SK-N-SH (cell line): ENCODE measurements at regions not wholly inside any gene's neighbourhood (a gene's known extent, or its start where the extent isn't known, plus 50 kb on each side); places are given as distances from the start of the nearest gene placed in this dataset.

Source experiments
- CTCF ChIA-PET: fragments of 300-600, 350-600 bp; formaldehyde crosslinking; extraction: SDS; loops from one replicate; lab custom pipeline; 2021; lab: Yijun Ruan, JAX
- POLR2A ChIA-PET: fragments of 350-600 bp; sonication (Branson Sonifier 250); formaldehyde crosslinking; extraction: SDS; loops from one replicate; lab custom pipeline; 2020; ENCODE audit warnings: antibody characterized with exemption, inconsistent platforms; lab: Yijun Ruan, JAX
- DNase-seq: peaks from one replicate; pipeline ENCODE4 v3.0.0; 2012
- H2AFZ ChIP-seq: fragments of 200-600 bp; sonication (generic); 2 replicates; pipeline ENCODE4 v1.8.1; 2016; ENCODE audit warnings: antibody characterized with exemption, mild to moderate bottlenecking, low read depth
- H3F3A ChIP-seq: fragments of 200-600 bp; sonication (generic); replicated peaks from 2 replicates; pipeline ENCODE3; 2016; ENCODE audit warnings: antibody characterized with exemption, mild to moderate bottlenecking; ENCODE audit not compliant: insufficient read depth
- H3K27ac ChIP-seq, 2 experiments: fragments of 200-500 bp in 1 of 2; fragments of 200-600 bp in 1 of 2; sonication (Bioruptor generic) in 1 of 2; sonication (generic), shearing (Covaris generic) in 1 of 2; 2 replicates each; pipeline versions ENCODE4 v1.5.1 to v1.6.1; 2014 to 2016; ENCODE audit warnings: low read depth in 2 of 2, inconsistent platforms in 1 of 2, low read length in 1 of 2, mild to moderate bottlenecking in 1 of 2, mixed read lengths in 1 of 2
- H3K27me3 ChIP-seq: fragments of 200-600 bp; sonication (generic), shearing (Covaris generic); 2 replicates; pipeline ENCODE4 v1.6.1; 2016; ENCODE audit warnings: mixed run types; ENCODE audit not compliant: insufficient read depth
- H3K36me3 ChIP-seq, 2 experiments: fragments of 200-500 bp in 1 of 2; fragments of 200-600 bp in 1 of 2; sonication (Bioruptor generic) in 1 of 2; sonication (generic) in 1 of 2; replicated peaks in 1 of 2; 2 replicates each; pipeline versions ENCODE3 to v1.5.1; 2014 to 2016; ENCODE audit warnings: low read length in 1 of 2, mild to moderate bottlenecking in 1 of 2; ENCODE audit not compliant: insufficient read depth in 2 of 2, control insufficient read depth in 1 of 2
- H3K4me1 ChIP-seq, 2 experiments: fragments of 200-500 bp in 1 of 2; fragments of 200-600 bp in 1 of 2; sonication (Bioruptor generic) in 1 of 2; sonication (generic), shearing (Covaris generic) in 1 of 2; 2 replicates each; pipeline versions ENCODE4 v1.5.1 to v1.6.1; 2014 to 2016; ENCODE audit warnings: low read depth in 1 of 2, low read length in 1 of 2, mixed run types in 1 of 2; ENCODE audit not compliant: insufficient read depth in 2 of 2, control insufficient read depth in 1 of 2
- H3K4me2 ChIP-seq: fragments of 200-600 bp; sonication (generic), shearing (Covaris generic); 2 replicates; pipeline ENCODE4 v1.6.1; 2017; ENCODE audit warnings: mixed run types
- H3K4me3 ChIP-seq, 2 experiments: fragments of 200-500 bp in 1 of 2; fragments of 200-600 bp in 1 of 2; sonication (Bioruptor generic) in 1 of 2; sonication (generic), shearing (Covaris generic) in 1 of 2; 2 replicates each; pipeline versions ENCODE4 v1.5.1 to v1.8.1; 2014 to 2016; ENCODE audit warnings: low read depth in 2 of 2, inconsistent platforms in 1 of 2, low read length in 1 of 2, mild to moderate bottlenecking in 1 of 2, mixed read lengths in 1 of 2, moderate library complexity in 1 of 2
- H3K79me2 ChIP-seq: fragments of 200-600 bp; sonication (generic); 2 replicates; pipeline ENCODE4 v1.8.1; 2017; ENCODE audit warnings: mild to moderate bottlenecking; ENCODE audit not compliant: insufficient read depth
- H3K9ac ChIP-seq: fragments of 200-600 bp; sonication (generic); 2 replicates; pipeline ENCODE4 v1.6.1; 2017; ENCODE audit warnings: mixed run types
- H3K9me2 ChIP-seq: fragments of 200-600 bp; sonication (generic); 2 replicates; pipeline ENCODE4 v1.6.1; 2017; ENCODE audit warnings: mixed run types
- H3K9me3 ChIP-seq: fragments of 200-600 bp; sonication (generic); 2 replicates; pipeline ENCODE4 v1.6.1; 2017; ENCODE audit warnings: mixed run types, mild to moderate bottlenecking, moderate library complexity
- H4K20me1 ChIP-seq: fragments of 200-600 bp; sonication (generic); 2 replicates; pipeline ENCODE4 v1.6.1; 2017; ENCODE audit warnings: mild to moderate bottlenecking, mixed run types; ENCODE audit not compliant: insufficient read depth
- ELF1 ChIP-seq: IDR thresholded peaks from 2 replicates; pipeline ENCODE4 v1.4.0; 2012
- EP300 ChIP-seq, 2 experiments: IDR thresholded peaks; 2 replicates each; pipeline versions ENCODE4 v1.4.0 to v1.6.1; 2012; ENCODE audit warnings: borderline replicate concordance in 1 of 2, low read depth in 1 of 2, low read length in 1 of 2
- FOXJ3 ChIP-seq: sonication (generic); formaldehyde crosslinking; IDR thresholded peaks from 2 replicates; pipeline ENCODE4 v1.5.1; 2020; ENCODE audit warnings: mild to moderate bottlenecking, missing genetic modification reagents
- FOXM1 ChIP-seq: IDR thresholded peaks from 2 replicates; pipeline ENCODE4 v1.4.0; 2012; ENCODE audit warnings: low read depth, mild to moderate bottlenecking
- IRF3 ChIP-seq: fragments of 150-350 bp; IDR thresholded peaks from 2 replicates; pipeline ENCODE4 v1.6.1; 2016; ENCODE audit warnings: mild to moderate bottlenecking, low read depth, low read length
- JUND ChIP-seq: IDR thresholded peaks from 2 replicates; pipeline ENCODE4 v1.4.0; 2012
- MEF2A ChIP-seq: IDR thresholded peaks from 2 replicates; pipeline ENCODE4 v1.4.0; 2012; ENCODE audit warnings: low read depth, borderline replicate concordance
- NFIC ChIP-seq: IDR thresholded peaks from 2 replicates; pipeline ENCODE4 v1.4.0; 2012; ENCODE audit warnings: borderline replicate concordance
- NRF1 ChIP-seq: IDR thresholded peaks from 2 replicates; pipeline ENCODE4 v1.6.1; 2012; ENCODE audit warnings: low read depth, mild to moderate bottlenecking, low read length
- PBX3 ChIP-seq: IDR thresholded peaks from 2 replicates; pipeline ENCODE4; 2012
- RCOR1 ChIP-seq: fragments of 150-350 bp; IDR thresholded peaks from 2 replicates; pipeline ENCODE4 v1.6.1; 2017; ENCODE audit warnings: antibody characterized with exemption, low read length
- RFX5 ChIP-seq: IDR thresholded peaks from 2 replicates; pipeline ENCODE4 v1.6.1; 2012; ENCODE audit warnings: mild to moderate bottlenecking, improper control_type of control experiment, low read length
- RXRA ChIP-seq: IDR thresholded peaks from 2 replicates; pipeline ENCODE4 v1.4.0; 2012; ENCODE audit warnings: low read depth, mild to moderate bottlenecking, borderline replicate concordance
- SIN3A ChIP-seq: IDR thresholded peaks from 2 replicates; pipeline ENCODE4 v1.6.1; 2012; ENCODE audit warnings: low read depth, mild to moderate bottlenecking, low read length, moderate library complexity, borderline replicate concordance
- SMC3 ChIP-seq: IDR thresholded peaks from 2 replicates; pipeline ENCODE4 v1.6.1; 2012; ENCODE audit warnings: low read depth, low read length, improper control_type of control experiment
- TAF1 ChIP-seq: IDR thresholded peaks from 2 replicates; pipeline ENCODE4 v1.6.1; 2012; ENCODE audit warnings: low read depth, mild to moderate bottlenecking, low read length, moderate library complexity, borderline replicate concordance
- TEAD4 ChIP-seq: IDR thresholded peaks from 2 replicates; pipeline ENCODE4 v1.4.0; 2012; ENCODE audit warnings: mild to moderate bottlenecking, borderline replicate concordance; ENCODE audit not compliant: insufficient read depth
- USF2 ChIP-seq: fragments of 150-350 bp; IDR thresholded peaks from 2 replicates; pipeline ENCODE4 v1.6.1; 2017; ENCODE audit warnings: antibody characterized with exemption, low read length, low read depth, borderline replicate concordance
- YY1 ChIP-seq: IDR thresholded peaks from 2 replicates; pipeline ENCODE4 v1.4.0; 2012; ENCODE audit warnings: low read depth, mild to moderate bottlenecking
- WGBS: methylation state at CpG from one replicate; pipeline ENCODE4 v1.1.6; 2017; ENCODE audit warnings: low lambda C conversion rate; 5-methylcytosine and 5-hydroxymethylcytosine counted together

DNA sequence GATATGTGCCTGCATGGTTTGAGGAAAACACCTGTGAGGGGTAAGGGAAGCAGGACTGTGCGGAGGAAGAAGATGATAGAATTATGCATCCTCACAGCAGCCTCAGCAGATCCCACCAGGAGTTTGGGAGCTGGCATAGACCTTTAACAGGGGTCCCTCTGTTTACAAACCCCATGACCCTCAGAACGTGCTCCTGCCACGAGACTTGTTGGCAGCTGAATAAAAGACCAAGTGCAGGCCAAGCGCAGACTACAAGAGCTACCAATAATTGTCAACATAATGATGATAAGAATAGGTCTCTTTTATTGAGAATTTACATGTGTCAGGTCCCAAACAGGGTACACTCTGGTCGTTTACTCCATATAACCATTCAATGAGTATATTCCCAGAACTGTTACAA, 236.0 kb downstream of the MED10 start (continued):
- TF ChIP-seq EP300 (IDR thresholded peaks at IDR 0.05; ENCODE audit: borderline replicate concordance in 1 of 2, low read depth in 1 of 2, low read length in 1 of 2) (no peak), NFIC (no peak), YY1 (no peak), RCOR1 (no peak), ELF1 (no peak)

GRCh38 chr5:6140219-6140618, 238.1 kb downstream of the MED10 start:
- no peaks in the 10 kb centered on the region for H3K9me2 ChIP-seq
- no peaks in the 10 kb centered on the region for H3K79me2 ChIP-seq
- DNase-seq, result no peak
- H3F3A ChIP-seq, result no peaks in the 10 kb centered on the region
- no peaks in the 10 kb centered on the region for H3K36me3 ChIP-seq
- no peak overlapping the region for H3K27ac ChIP-seq
- no peaks in the 10 kb centered on the region for H3K9me3 ChIP-seq
- H3K4me3 ChIP-seq, result no peak overlapping the region
- H3K4me1 ChIP-seq, result peaks cover 0 to 6% of the 10 kb centered on the region in 2 experiments; a peak in 1 of 4 replicates
- CTCF ChIA-PET, result no interaction called here
- no peak overlapping the region for H3K9ac ChIP-seq
- no peak overlapping the region for H2AFZ ChIP-seq
- WGBS, result 58% methylated on average over 5 of the region's 5 CpGs
- no peaks in the 10 kb centered on the region for H4K20me1 ChIP-seq
- TF ChIP-seq NRF1, result no peak
- no peak for TF ChIP-seq NFIC
- TF ChIP-seq SMC3, result no peak
- TF ChIP-seq MEF2A, result no peak
- no peak for TF ChIP-seq JUND
- no peak for TF ChIP-seq RXRA
- no peak for TF ChIP-seq TEAD4
- TF ChIP-seq TAF1, result no peak
- no peak for TF ChIP-seq FOXM1
- no peak for TF ChIP-seq USF2
- no peak for TF ChIP-seq IRF3
- no peak for TF ChIP-seq SIN3A
- no peaks in the 10 kb centered on the region for H3K27me3 ChIP-seq
- POLR2A ChIA-PET, result no interaction called here
- no peak overlapping the region for H3K4me2 ChIP-seq

DNA sequence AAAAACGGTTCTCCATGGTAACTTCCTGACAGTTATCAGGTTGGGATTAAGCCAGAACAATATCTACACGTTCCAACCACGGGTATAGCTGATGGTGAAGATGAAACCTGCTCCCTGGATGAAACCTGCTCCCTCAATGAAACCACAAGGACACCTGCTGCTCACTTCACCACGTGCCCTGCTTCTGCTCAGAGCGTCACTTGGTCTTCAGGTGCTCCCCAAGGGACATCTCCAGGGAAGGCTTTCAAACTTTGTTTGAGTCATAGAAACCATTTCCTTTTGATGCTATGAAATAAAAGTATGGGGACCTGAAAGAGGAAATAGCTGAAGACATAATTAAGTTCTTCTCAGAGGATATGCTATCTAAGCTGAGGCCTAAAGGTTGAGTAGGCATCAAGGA, 242.4 kb downstream of the MED10 start:
- Histone ChIP-seq H3K79me2 (no peaks in the 10 kb centered on the region), H3K27ac (no peak overlapping the region), H3K36me3 (no peaks in the 10 kb centered on the region), H3K4me2 (no peak overlapping the region), H3K9me2 (no peaks in the 10 kb centered on the region), H3K4me1 (no peaks in the 10 kb centered on the region), H2AFZ (no peak overlapping the region), H3F3A (no peaks in the 10 kb centered on the region), H3K4me3 (no peak overlapping the region), H3K27me3 (no peaks in the 10 kb centered on the region), H3K9me3 (no peaks in the 10 kb centered on the region), H4K20me1 (no peaks in the 10 kb centered on the region), H3K9ac (no peak overlapping the region)
- no peak for TF ChIP-seq RCOR1
- no peak for TF ChIP-seq RFX5
- TF ChIP-seq FOXJ3 (CRISPR knock-in tag), result no peak
- no peak for TF ChIP-seq PBX3
- no peak for TF ChIP-seq MEF2A
- DNase-seq, result no peak
- CTCF ChIA-PET, result no interaction called here
- POLR2A ChIA-PET, result no interaction called here
- WGBS, result 19% methylated on average over 5 of the region's 5 CpGs
